Thoracic aorta (tissue), 2 donors: ENCODE measurements at regions not wholly inside any gene's neighbourhood (a gene's known extent, or its start where the extent isn't known, plus 50 kb on each side); places are given as distances from the start of the nearest gene placed in this dataset.

ENCODE experiments used
- ATAC-seq: fragments of 150-250 bp; one replicate; pipeline ENCODE4 v1.8.0; 2017; ENCODE audit warnings: low read depth; ENCODE audit not compliant: insufficient number of reproducible peaks, low FRiP score
- DNase-seq: peaks from one replicate; pipeline ENCODE4 v3.0.0-alpha.2; 2020; ENCODE audit warnings: low spot score
- H3K27ac ChIP-seq, 2 donors: fragments of 200-600 bp; sonication (generic); 1 replicate in 1 of 2; 2 replicates in 1 of 2; pipeline ENCODE4 v1.5.1; 2016; ENCODE audit warnings: mild to moderate bottlenecking in 2 of 2, moderate library complexity in 2 of 2
- H3K27me3 ChIP-seq: fragments of 200-600 bp; sonication (generic); replicated peaks from 2 replicates; pipeline ENCODE4 v1.6.0; 2016; ENCODE audit warnings: mild to moderate bottlenecking; ENCODE audit not compliant: insufficient read depth
- H3K36me3 ChIP-seq: fragments of 200-600 bp; sonication (generic); one replicate; pipeline ENCODE4 v1.5.1; 2016
- H3K4me1 ChIP-seq, 2 donors: fragments of 200-600 bp; sonication (generic); 1 replicate in 1 of 2; 2 replicates in 1 of 2; pipeline versions ENCODE4 v1.5.1 to v1.6.0; 2016; ENCODE audit warnings: low read depth in 2 of 2, mild to moderate bottlenecking in 1 of 2; ENCODE audit not compliant: control insufficient read depth in 1 of 2
- H3K4me3 ChIP-seq: fragments of 200-600 bp; sonication (generic); 2 replicates; pipeline ENCODE4 v1.5.1; 2016; ENCODE audit warnings: mild to moderate bottlenecking
- H3K9me3 ChIP-seq: fragments of 200-600 bp; sonication (generic); 2 replicates; pipeline ENCODE4 v1.5.1; 2016
- TF ChIP-seq, protein P1 (sequence below): fragments of 200-600 bp; sonication (generic); IDR thresholded peaks from one replicate; pipeline ENCODE4 v1.5.1; 2019; ENCODE audit warnings: antibody characterized with exemption

DNA sequence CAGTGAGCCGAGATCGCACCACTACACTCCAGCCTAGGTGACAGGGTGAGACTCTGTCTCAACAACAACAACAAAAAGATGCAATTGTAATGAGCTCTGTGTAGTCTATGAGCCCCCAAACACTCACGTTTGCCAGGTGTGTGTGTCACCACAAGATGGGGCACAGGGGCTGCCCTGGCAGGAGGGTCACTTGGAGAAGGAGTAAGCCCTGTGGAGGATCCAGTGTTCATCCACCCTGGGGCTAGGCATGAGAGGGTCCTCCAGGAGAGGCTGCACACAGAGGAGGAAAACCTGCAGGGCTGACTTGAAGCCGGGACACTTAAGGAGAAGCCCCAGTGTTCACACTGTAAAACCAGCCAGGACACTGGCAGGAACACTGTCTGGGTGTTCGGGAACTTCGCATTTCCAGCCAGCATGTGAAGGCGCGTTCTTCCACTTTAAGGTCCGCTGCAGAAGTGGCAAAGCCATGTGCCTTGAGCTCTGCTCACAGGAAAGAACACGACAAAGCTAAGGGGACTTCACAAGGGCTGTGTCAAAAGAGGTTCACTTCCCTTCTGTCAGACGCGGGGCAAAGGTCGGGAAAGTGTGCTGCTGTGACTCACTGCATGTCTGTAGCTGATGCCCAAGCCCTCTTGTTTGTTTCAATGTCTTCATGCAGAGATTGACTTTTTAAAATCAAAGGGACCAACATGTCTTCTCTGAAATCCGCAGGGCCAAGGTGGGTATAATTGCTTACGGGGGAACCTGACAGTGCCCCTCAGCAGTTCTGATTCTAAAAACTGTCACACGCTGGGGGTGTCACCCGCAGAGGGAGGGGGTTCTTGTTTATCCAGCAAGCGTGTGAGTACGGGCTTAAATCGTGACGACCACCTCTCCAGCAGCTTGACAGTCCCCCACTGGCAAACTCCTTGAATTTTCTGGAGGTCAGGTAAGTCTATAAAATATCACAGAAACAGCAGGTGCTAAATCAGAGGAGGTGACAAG, 102.8 kb downstream of the RIPK4 start:
- Histone ChIP-seq H3K36me3 (no peaks in the 10 kb centered on the region), H3K27ac (peak overlapping the region; percentile 47 to 54), H3K27me3 (no peaks in the 10 kb centered on the region), H3K9me3 (no peaks in the 10 kb centered on the region), H3K4me1 (peaks cover 15 to 36% of the 10 kb centered on the region in 2 donors), H3K4me3 (peak overlapping the region; percentile 16)
- TF ChIP-seq, protein P1, sequence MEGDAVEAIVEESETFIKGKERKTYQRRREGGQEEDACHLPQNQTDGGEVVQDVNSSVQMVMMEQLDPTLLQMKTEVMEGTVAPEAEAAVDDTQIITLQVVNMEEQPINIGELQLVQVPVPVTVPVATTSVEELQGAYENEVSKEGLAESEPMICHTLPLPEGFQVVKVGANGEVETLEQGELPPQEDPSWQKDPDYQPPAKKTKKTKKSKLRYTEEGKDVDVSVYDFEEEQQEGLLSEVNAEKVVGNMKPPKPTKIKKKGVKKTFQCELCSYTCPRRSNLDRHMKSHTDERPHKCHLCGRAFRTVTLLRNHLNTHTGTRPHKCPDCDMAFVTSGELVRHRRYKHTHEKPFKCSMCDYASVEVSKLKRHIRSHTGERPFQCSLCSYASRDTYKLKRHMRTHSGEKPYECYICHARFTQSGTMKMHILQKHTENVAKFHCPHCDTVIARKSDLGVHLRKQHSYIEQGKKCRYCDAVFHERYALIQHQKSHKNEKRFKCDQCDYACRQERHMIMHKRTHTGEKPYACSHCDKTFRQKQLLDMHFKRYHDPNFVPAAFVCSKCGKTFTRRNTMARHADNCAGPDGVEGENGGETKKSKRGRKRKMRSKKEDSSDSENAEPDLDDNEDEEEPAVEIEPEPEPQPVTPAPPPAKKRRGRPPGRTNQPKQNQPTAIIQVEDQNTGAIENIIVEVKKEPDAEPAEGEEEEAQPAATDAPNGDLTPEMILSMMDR = no peak
- DNase-seq = no peak
- ATAC-seq = no peak

DNA sequence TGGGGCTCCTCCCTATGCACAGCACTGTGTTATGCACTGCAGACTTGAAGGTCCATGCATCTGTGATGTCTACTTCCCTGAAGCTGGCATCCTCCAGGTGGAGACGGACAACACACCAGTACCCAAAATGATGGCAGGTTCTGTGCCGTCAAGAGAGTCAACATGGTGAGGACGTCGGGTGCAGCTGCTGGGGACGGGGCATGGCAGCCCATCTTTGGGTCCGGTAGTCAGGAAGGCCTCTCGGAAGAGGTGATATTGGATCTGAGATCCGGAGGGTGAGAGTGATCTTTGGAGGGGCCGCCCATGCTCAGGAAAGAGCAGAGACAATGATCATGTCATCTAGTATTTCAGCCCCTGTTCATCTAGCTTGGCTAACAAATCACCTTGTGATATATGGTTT, 104.1 kb downstream of the RIPK4 start:
- H3K4me1 ChIP-seq = peaks cover 15 to 36% of the 10 kb centered on the region in 2 donors
- H3K36me3 ChIP-seq = no peaks in the 10 kb centered on the region
- H3K9me3 ChIP-seq = no peaks in the 10 kb centered on the region
- H3K4me3 ChIP-seq = no peak overlapping the region
- H3K27ac ChIP-seq = no peak overlapping the region
- TF ChIP-seq, protein P1 = no peak
- H3K27me3 ChIP-seq = no peaks in the 10 kb centered on the region
- ATAC-seq = no peak
- DNase-seq = no peak

DNA sequence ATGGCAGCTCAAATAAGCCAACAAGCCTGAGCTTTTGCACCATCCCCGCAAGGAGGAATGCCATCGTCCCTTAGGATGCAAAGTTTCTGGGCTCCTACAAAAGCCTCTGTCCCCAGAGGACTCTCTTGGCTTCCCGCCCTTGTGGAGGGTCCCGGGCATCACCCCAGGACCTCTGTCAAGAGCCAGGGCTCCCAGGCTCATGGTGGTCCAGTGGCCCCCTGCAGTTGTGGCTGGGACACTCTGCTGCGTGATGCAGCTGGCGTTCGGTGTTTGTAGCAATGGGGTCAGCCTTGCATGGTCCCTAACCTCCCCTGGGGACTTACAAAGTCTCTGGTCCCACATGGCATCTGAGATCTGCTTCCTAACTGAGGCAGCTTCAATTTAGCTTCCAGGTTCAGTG, 104.7 kb downstream of the RIPK4 start:
- Histone ChIP-seq H3K9me3 (no peaks in the 10 kb centered on the region), H3K36me3 (no peaks in the 10 kb centered on the region), H3K4me3 (no peak overlapping the region), H3K27ac (no peak overlapping the region), H3K4me1 (peaks cover 15 to 36% of the 10 kb centered on the region in 2 donors), H3K27me3 (no peaks in the 10 kb centered on the region)
- no peak for DNase-seq
- no peak for ATAC-seq
- TF ChIP-seq, protein P1 = no peak

DNA sequence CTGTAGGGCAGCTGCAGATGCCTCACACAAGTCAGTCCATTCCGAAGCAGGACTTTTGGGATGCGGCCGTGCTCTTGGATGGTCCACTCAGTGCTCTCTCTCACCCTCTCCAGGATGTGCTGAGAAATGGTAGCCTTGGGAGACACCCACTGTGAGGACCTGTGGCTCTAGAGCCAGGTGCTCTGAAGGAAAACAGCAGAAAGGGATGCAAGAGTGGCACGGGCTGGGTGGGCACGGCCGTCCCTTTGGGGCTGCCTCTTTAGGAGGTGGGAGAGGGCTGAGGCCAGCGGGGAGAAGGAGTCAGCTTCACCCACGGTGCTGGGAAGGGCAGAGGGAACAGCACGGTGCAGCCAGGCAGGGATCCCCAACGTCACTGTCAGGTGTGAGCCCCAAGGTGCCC, 106.1 kb downstream of the RIPK4 start:
- Histone ChIP-seq H3K27ac (peak overlapping the region; percentile 77 to 90), H3K4me3 (no peak overlapping the region), H3K9me3 (no peaks in the 10 kb centered on the region), H3K4me1 (peaks cover 15 to 35% of the 10 kb centered on the region in 2 donors), H3K36me3 (no peaks in the 10 kb centered on the region), H3K27me3 (no peaks in the 10 kb centered on the region)
- ATAC-seq (no peak), DNase-seq (no peak)
- TF ChIP-seq, protein P1 = no peak

DNA sequence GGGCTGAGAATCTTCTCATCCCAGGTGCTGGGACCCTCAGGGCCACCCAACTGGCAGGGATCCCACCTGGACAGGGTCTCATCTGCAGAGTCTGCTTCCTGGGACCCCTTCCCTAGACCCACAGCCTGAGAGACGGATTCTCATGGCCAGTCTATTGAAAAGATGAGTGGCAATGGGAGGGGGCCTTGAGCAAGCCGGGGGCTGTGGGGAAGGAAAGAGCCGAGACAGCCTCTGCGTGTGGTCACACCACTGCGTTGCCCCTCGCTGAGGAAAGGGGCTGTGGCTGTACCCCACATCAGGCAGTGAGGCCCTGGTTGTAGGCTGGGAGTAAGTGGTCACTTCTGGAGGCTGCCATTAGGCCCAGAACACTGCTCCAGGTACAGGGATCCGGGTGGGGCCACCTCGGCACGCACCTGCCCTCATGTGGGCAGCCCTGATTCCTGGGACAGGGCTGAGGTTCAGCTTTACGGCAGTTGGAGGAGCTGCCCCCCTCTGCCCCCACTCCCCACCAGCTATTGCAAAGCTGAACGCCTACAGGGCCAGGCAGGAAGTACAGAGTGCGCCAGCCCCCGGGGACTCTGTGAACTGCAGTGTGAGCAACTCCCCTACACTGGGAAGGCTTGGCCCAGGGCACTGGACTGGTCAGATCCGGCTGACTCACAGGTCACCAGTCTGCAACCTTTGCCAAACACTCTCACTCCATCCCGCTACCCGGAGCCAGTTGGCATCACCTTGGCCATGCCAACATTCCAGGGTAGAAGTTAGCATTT, 106.9 kb downstream of the RIPK4 start:
- H3K4me3 ChIP-seq = no peak overlapping the region
- H3K27ac ChIP-seq = peak overlapping the region; percentile 77 to 90
- peaks cover 15 to 27% of the 10 kb centered on the region in 2 donors for H3K4me1 ChIP-seq
- H3K36me3 ChIP-seq = no peaks in the 10 kb centered on the region
- H3K9me3 ChIP-seq = no peaks in the 10 kb centered on the region
- peak; percentile 75 for ATAC-seq
- TF ChIP-seq, protein P1 = peak; percentile 67
- no peaks in the 10 kb centered on the region for H3K27me3 ChIP-seq
- peak; percentile 80 for DNase-seq
